Stimulated activated CD4-positive, alpha-beta T cell treated with anti-CD3 and anti-CD28 coated beads, Interleukin-15, amount 100 ng/mL, for 24 hours (primary cell): ENCODE measurements at regions not wholly inside any gene's neighbourhood (a gene's known extent, or its start where the extent isn't known, plus 50 kb on each side); places are given as distances from the start of the nearest gene placed in this dataset.

Experiments
- DNase-seq: peaks from one replicate; pipeline ENCODE4 v3.0.0-alpha.2; 2020

- DNase-seq = no peak
These were observed 111.4 kb downstream of the METTL4 start for GRCh38 chr18:2459886-2460285.

- no peak for DNase-seq
These were observed 104.3 kb downstream of the METTL4 start for GRCh38 chr18:2466978-2467377.

- no peak for DNase-seq
These were observed 103.3 kb downstream of the METTL4 start for GRCh38 chr18:2468051-2468450.

- DNase-seq = peak; percentile 6
These were observed 99.8 kb downstream of the METTL4 start for GRCh38 chr18:2471523-2471922.

GRCh38 chr18:2478662-2479061, 92.6 kb downstream of the METTL4 start:
- no peak for DNase-seq

GRCh38 chr18:2480536-2480935, 90.8 kb downstream of the METTL4 start:
- DNase-seq = no peak

- DNase-seq = no peak
These were observed 88.4 kb downstream of the METTL4 start for GRCh38 chr18:2482706-2483475.

GRCh38 chr18:2485983-2486382, 85.3 kb downstream of the METTL4 start:
- no peak for DNase-seq

GRCh38 chr18:2486426-2486825, 84.9 kb downstream of the METTL4 start:
- no peak for DNase-seq
